Activated T-cell treated with anti-CD3 and anti-CD28 coated beads for 1 hour (primary cell): ENCODE measurements at regions not wholly inside any gene's neighbourhood (a gene's known extent, or its start where the extent isn't known, plus 50 kb on each side); places are given as distances from the start of the nearest gene placed in this dataset.

Experiments
- DNase-seq: peaks from one replicate; pipeline ENCODE4 v3.0.0-alpha.2; 2020; ENCODE audit warnings: low read depth

DNA sequence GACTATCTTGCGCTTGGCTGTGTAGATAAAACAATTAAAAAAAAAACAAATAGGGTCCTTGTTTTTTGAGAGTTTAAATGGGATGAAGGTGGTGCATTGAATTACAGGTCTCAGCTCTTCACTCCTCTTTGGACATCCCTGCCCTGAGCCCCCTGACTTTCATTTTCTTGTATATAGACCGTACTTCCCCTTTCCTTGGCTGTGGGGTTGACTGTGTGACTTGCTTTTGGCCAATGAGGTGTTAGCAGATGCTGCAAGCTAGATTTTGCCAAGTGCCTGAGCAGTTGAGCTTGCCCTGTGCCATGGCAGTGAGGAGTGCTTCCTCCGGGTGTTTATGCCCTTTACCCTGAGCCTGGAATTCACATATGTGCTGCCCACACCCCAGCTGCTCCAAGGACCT lies 386.1 kb upstream of the ZFP64 start:
- DNase-seq = no peak

DNA sequence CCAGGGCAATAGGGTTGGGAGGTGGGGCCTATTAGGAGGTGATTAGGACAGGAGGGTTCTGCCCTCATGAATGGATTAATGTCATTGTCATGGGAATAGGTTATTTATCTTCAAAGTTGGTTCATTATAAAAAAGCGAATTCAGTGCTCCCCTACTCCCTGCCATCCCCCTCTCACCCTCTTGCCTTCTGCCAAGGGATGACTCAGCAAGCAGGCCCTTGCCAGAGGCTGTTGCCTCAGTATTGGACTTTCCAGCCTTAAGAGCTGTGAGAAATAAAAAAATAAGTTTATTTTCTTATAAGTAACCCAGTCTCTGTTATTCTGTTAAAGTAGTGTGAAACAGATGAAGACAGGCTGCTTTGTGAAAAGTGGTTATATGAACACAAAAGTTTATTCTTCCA lies 381.1 kb upstream of the ZFP64 start:
- DNase-seq = no peak

DNA sequence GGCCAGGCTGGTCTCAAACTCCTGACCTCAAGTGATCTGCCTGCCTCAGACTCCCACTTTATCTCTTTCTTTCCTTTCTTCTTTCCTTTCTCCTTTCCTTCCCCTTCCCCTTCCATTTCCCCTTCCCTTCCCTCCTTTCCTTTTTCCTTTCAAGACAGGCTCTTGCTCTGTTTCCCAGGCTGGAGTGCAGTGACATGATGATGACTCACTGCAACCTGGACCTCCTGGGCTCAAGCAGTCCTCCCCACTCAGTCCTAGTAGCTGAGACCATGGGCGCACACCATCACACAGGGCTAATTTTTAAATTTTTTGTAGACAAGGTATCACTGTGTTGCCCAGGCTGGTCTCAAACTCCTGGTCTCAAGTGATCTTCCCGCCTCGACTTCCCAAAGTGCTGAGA lies 377.6 kb upstream of the ZFP64 start:
- no peak for DNase-seq

DNA sequence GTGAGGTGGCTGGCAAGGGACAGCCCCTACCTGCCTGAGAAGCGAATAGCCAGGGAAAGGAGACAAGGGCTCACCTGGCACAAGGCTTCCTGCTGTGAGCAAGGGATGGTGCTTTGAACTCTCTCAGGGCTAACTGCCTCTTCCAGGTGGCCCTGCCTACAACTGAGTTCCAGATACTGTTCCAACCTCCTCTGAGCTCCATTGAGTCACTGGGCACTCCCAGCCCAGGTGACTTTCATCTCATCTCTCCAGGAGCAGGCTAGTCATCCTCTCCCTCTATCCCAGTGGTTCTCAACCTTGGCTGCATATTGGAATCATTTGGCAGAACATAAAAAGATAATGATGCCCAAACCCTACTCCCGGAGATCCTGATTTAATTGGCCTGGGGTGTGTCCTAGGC lies 374.0 kb upstream of the ZFP64 start:
- no peak for DNase-seq

DNA sequence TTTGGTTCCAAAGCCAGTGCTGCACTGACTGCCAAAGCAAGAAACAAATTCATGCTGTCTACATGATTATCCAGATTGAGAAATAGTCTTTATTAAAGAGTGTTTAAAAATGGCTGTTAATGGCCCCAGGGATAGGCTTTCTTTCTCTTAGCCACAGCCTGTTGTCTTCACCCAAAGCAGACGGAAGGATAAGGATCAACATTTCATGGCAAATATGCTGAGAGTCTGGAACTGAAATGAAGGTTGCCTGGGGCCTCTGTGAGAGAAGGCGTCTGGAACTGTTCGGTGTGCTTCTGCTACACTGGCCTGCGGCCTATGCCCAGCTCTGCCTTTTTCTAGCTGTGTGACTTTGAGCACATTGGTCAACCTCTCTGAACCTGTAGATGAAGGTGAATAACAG lies 373.0 kb upstream of the ZFP64 start:
- no peak for DNase-seq

DNA sequence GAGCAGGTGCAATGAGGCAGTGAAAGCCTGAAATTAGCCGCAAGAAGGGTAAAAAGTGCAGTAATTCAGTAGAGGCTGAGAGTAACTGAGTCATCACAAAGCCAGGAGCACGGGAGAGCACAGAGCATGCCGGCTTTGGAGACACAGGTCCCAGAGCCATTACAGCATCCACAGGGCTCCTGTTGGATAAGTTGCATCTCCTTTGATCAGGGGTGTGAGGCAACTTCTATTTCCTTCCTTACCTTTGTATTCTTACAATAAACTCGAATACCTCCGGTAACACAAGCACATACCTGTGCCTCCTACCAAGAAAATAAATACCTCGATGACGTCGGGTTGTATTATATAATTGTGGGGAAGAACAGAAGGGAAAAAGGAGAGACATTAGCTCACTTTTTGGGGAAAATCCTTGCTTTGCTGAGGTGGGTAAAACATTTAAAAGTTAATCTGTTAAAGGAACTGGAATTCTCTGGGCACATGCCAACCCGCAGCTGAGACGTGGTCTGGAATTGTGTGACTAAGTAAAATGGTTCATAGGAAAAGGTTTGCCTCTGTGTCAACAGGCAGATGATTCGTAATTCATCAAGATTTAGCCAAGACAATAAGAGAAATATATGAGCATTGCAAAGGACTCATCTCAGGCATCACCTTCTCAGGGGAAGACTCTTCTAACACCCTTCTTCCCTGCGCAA lies 360.7 kb upstream of the ZFP64 start:
- no peak for DNase-seq

DNA sequence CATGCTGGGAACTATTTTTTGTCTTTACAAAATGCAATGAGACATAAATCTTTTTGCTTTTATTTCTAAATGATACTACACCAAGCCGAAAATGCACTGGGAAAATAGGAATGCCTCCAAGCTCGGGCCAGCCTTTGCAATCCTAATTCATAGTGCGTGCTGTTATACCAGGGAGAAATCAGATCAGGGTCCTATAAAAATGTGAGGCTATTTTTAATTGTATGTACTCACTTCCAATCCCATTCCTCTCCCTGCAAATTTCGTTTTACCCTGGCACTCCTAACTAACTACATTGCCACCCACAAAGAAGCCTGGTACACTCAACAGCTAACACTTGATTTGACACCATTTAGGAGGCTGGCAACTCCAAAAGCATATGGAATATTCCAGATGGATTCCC lies 350.6 kb upstream of the ZFP64 start:
- DNase-seq = no peak

DNA sequence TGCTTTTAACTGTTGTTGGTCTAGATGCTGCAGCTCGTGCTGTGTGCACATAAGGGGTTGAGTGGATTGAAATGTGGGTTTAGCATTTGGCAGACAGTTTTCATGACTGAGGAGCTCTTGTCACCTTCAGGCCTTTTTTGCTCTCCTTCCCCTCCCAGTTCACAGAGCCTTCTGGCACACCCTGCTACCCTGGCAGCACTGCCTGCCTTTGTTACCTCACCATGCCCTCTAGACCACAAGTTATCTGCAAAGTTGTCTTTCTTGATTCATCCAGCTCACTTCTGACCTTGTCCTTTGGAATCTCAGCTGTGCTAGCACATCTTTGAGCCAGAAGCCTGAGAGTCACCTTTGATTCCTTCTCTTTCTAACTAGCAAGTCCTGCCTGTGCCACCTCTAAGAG lies 348.9 kb upstream of the ZFP64 start:
- DNase-seq = no peak

DNA sequence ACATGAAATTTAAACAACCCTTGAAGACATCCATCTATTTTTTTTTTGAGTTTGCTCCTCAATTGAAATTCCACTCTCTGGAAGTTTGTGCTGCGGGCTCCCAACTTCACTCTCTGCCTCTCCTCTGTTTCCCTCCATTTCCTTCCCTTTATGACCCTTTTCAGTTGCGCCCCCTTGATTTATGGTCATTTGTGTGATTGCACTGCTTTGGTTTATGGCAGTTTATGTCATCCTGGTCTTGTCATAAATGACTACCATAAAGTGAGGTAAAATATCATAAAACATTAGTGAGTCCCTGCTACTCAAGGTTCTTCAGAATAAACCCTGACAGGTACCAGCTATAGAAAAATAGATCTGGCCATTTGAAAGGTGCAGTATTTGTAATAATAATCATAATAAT lies 348.3 kb upstream of the ZFP64 start:
- DNase-seq = no peak

DNA sequence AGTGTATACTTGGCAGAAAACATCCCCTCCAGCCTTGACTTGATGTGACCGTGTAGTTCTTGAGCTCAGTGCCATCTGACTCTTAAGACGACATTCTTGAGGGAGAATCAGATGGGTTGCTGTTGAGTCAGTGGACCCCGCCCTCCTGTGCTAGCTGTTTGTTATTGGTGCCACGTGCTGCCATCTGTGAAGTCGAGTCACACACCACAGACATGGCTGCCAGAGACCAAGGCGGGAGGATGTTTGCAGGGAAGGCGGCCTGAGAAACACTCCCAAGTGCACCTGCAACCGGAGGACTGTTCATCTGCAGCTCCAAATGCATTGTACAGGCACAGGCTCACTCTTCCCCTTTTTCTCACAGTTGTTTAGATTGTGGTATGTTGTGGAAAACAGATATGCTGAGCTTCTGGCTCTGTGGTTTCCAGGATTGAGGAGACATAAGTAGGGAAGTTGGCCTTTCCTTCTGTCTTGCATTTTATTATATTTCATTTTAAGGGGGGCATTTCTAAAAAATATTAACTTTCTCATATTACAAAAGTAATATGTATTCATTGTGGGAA lies 345.3 kb upstream of the ZFP64 start:
- no peak for DNase-seq

DNA sequence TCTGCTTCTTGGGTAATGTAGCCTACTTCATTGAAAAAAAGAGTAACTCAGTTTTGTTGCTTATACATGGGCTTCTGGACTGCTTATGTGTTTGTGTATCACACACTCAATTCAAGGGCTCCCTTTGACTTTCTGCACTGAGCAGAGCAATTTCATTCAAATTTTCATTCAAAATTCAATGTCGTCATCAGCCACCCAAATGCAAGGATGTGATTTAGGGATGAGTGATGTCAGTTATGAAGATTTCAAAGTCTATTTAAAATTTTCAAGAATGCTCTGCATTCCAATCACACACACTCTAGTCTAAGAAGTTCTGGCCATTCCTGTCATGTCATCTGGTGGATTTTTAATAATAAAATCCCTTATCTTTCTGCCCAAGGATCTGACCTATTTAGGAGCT lies 344.5 kb upstream of the ZFP64 start:
- no peak for DNase-seq

DNA sequence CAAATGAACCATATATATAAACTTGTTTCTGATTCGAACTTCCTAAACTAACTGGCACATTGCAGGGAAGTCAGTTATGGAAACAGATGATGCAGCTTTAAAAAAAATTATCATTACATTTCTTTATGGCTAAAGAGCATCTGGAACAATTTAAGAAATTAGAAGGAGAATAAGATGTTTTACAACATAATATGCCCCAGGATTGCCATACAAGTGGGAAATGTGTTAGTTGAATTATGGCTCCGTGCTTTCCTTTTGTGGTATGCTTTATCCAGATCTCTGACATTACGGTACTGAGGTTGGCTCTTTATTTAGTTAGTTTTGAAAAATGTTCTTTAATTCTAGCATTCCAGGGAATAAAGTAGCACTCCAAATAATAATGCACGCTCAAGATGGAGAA lies 343.0 kb upstream of the ZFP64 start:
- no peak for DNase-seq

DNA sequence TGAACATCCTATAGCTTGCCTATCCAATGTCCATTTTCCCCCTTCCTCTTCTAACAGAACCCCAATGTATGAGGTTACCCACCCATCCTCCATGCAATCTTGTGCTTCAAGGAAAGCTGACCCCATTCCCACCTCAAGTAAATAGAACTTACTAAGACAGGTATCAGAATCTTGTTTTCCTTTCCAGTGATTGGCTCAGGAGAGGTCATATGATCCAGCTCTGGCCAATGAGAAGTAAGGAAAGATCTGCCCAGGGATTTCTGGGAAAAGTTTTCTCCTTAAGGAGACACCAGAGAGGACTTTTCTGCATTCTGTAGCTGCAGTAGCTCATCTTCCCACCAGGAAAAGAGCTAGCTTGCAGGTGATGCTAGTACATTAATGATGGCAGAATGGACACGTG lies 341.8 kb upstream of the ZFP64 start:
- no peak for DNase-seq

DNA sequence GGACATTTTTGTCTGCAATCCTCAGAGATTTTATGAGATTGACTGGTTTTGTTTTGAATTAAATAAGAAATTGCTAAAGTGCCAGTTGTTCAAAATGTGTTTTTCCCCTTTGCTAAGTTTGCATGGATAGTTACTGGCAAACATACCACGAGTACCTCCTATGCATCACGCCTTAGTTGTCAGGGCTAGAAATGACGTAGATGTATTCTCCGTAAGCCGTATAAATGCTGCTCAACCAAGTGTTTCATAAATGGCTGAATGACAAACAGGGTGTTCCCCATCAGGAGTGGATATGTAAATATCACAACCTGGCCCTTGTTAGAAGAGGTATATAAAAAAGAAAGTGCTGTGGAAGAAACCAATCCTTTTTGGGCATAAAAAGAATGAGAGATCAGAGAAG lies 341.1 kb upstream of the ZFP64 start:
- DNase-seq = no peak

DNA sequence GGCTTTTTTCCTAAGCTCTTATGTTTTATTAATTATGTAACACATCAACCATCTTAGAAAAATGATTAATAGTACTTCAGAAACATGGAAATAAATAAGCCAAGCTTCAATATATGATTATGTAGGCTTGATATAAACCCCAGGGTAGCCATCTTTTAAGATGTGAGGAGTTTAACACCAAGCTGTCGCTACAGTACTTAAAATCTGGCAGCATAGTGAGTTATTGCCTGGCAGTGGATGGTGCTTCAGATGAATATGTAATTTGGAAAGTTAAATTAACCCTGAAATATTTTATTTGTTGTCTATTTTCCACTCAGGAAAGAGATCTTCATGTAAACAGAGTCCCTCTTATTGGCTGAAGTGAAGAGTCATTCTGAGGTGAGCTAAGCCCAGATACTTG lies 339.0 kb upstream of the ZFP64 start:
- DNase-seq = no peak

DNA sequence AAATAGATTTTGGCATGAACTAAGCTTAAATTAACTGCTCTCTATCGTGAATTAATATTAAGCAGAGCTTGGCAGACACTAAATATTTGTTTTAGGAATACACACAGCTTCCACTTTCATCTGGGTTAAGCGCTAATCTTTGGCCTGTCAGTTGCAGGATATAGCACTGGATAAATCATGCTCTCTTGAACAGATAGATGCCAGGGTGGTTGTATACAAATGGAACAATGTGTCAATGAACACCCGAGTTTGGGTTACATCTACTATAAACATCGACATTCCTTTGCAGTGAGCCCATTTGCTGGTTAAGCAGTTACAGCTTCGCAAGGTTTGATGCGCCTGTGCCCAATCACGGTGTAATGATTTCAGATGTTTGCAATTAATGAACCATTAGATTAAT lies 338.2 kb upstream of the ZFP64 start:
- DNase-seq = no peak

DNA sequence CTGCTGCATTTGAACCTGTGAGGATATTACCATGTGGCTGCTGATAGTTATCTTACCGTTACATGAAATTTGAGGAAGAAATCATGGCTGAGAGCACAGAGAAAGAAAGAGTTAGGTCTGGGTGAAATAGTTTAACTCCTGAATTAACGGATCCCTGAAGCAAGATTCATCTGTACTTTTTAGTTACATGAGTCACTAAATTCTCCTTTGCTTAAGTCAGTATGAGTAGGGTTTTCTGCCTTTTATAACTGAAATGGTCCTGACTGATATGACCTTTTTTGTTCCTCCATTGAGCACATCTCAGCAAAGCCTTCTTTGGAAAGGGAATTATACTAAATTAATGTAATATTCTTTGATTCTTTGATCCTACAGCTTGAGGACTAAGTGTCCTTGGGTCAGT lies 333.3 kb upstream of the ZFP64 start:
- DNase-seq = no peak

DNA sequence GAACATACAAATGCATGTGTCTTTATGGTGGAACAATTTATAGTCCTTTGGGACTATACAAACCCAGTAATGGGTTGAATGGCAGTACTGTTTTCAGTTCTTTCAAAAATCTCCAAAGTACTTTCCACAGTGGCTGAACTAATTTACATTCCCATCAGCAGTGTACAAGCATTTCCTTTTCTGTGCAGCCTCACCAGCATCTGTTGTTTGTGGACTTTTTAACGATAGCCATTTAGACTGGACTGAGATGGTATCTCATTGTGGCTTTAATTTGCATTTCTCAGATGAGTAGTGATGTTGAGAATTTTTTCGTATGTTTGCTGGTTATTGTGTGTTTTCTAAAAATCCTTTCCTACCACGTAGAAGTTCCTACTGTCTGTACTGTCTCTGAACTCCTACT lies 327.2 kb upstream of the ZFP64 start:
- no peak for DNase-seq

DNA sequence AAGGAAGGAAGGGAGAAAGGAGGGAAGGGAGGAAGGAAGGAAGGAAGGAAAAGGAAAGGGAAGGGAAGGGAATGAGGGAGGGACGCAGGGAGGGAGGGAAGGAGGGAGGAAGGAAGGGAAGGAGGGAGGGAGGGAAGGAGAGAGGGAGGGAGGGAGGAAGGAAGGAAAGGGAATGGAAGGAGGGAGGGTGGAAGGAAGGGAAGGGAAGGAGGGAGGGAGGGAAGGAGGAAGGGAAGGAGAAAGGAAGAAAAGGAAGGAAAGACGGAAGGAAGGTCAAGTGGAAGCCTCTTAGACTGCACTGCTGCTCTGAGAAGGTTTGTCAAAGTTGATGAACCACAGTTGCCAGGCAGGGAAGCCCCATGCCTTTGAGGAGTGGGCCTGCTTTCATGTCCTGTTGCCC lies 324.3 kb upstream of the ZFP64 start:
- no peak for DNase-seq

DNA sequence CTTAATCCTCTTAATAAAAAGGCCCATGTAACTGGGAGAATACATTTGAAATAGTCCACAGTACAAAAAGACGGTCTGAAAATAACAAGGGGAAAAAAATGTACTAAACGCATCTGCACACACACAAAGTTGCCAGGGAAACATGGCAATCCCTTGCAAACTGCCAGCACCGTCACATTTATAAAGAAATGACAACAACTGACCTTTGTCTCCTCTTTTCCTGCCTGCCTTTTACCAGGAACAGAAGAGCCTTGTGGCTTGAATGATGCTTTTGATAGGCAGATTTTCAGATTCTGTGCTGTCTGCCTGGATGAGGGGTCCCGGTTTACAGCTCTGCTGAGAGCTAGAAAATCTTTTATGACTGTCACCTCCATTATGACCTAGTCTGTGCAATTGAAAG lies 308.6 kb upstream of the ZFP64 start:
- no peak for DNase-seq

DNA sequence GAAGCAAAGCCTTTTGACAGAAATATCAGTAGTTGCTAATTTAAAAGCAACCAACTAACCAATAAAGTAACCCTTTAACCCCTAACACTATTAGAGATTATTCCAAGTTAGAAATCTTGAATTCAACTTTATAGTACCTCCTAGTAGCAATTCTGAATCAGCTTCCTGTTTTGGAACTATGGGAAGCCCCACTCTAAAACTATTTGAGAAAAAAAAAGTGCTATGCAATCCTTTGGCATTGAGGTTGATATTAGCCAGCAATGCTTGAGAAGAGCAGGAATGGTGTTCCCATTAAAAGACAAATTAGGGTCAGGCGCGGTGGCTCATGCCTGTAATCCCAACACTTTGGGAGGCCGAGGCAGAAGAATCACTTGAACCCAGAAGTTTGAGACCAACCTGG lies 306.2 kb upstream of the ZFP64 start:
- no peak for DNase-seq

DNA sequence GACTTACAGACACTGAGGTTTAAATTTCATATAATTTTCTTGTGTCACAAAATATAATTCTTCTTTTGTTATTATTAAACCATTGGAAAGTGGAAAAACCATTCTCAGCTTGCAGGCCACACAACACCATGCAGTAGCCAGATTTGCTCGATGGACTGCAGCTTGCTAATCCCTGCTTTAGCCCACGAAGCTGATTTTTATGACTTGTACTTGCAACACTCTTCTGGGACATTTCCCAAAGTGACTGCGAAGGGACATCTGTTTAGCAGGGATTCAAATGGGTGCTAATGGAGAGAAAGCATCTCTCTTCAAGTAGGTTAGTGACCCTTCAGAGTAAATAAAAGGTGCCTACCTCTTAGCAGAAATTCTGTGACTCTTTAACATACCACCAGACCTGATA lies 304.6 kb upstream of the ZFP64 start:
- DNase-seq = no peak

DNA sequence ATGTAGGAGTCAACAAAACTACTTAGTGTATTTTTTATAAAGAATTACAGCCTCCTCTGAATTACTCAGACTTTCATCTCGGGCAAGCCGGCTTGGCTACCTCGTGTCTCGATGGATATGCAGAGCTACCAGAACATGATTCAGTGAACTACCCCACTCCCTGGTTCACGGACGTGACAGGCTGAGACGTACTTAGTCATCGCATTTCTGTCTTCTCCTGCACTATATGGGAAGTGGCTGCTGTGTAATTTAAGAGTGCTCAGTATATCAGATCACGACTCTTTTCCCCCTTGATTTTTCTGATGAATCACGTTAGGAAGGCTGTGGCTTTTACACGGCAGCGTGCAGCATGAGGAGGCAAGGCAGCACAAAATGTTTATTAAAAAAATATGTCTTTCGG lies 302.7 kb upstream of the ZFP64 start:
- DNase-seq = peak; percentile 22

DNA sequence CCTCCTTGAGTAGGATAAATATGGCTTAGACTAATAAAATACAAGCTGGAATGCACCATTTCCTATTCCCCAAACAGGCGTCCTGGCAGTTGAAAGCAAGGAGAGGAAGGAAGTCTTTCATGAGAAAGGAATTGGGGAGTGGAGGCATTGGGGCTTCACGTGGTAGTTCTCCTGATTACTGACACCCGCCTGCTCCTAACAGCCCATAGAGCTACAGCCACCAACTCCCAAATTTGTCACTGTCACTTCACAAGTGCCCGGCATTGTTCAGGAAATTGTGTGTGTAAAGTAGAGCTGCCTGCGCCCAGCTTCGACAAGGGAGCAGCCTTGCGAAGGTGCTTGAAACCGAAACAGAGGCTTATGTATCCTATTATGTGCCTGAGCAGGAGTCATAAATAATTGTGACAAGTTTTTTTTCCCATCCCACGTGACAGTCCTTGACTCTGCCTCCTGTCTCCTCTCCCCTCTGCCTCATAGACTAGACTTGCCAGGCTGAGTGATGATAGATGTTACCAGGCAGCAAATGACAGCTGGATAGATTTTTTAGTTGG lies 301.7 kb upstream of the ZFP64 start:
- no peak for DNase-seq
